Activated CD4-positive, alpha-beta T cell treated with anti-CD3 and anti-CD28 coated beads, Interleukin-2, amount 50 U/mL, for 1 hour (primary cell): ENCODE measurements at regions not wholly inside any gene's neighbourhood (a gene's known extent, or its start where the extent isn't known, plus 50 kb on each side); places are given as distances from the start of the nearest gene placed in this dataset.

Experiments used
- DNase-seq: peaks from one replicate; pipeline ENCODE4 v3.0.0-alpha.2; 2020

GRCh38 chr4:188867796-188868195 lies 728.6 kb downstream of the TRIML1 start:
- no peak for DNase-seq

- no peak for DNase-seq
Measured at GRCh38 chr4:188869581-188869980, 730.3 kb downstream of the TRIML1 start.

- DNase-seq, result no peak
Measured at GRCh38 chr4:188872809-188873208, 733.6 kb downstream of the TRIML1 start.

GRCh38 chr4:188876881-188877280 lies 737.6 kb downstream of the TRIML1 start:
- DNase-seq, result no peak

GRCh38 chr4:188879598-188879997 lies 740.4 kb downstream of the TRIML1 start:
- no peak for DNase-seq

- no peak for DNase-seq
Measured at GRCh38 chr4:188887905-188888304, 748.7 kb downstream of the TRIML1 start.

GRCh38 chr4:188892837-188893236 lies 753.6 kb downstream of the TRIML1 start:
- no peak for DNase-seq

- no peak for DNase-seq
Measured at GRCh38 chr4:188903986-188904385, 764.7 kb downstream of the TRIML1 start.

- DNase-seq, result no peak
Measured at GRCh38 chr4:188904617-188905016, 765.4 kb downstream of the TRIML1 start.

GRCh38 chr4:188905248-188905647 lies 766.0 kb downstream of the TRIML1 start:
- DNase-seq, result no peak

GRCh38 chr4:188911199-188911598 lies 772.0 kb downstream of the TRIML1 start:
- DNase-seq, result no peak

GRCh38 chr4:188911707-188912106 lies 772.5 kb downstream of the TRIML1 start:
- no peak for DNase-seq

GRCh38 chr4:188915175-188915574 lies 775.9 kb downstream of the TRIML1 start:
- DNase-seq, result no peak

GRCh38 chr4:188918787-188919186 lies 779.5 kb downstream of the TRIML1 start:
- no peak for DNase-seq

- no peak for DNase-seq
Measured at GRCh38 chr4:188930822-188931221, 791.6 kb downstream of the TRIML1 start.

- DNase-seq, result no peak
Measured at GRCh38 chr4:188934320-188934962, 795.2 kb downstream of the TRIML1 start.

GRCh38 chr4:188941524-188942119 lies 802.4 kb downstream of the TRIML1 start:
- no peak for DNase-seq

GRCh38 chr4:188942606-188943005 lies 803.4 kb downstream of the TRIML1 start:
- DNase-seq, result no peak

GRCh38 chr4:188949596-188949995 lies 810.4 kb downstream of the TRIML1 start:
- no peak for DNase-seq

- no peak for DNase-seq
Measured at GRCh38 chr4:188955066-188955465, 815.8 kb downstream of the TRIML1 start.

- no peak for DNase-seq
Measured at GRCh38 chr4:188956566-188956965, 817.3 kb downstream of the TRIML1 start.

- no peak for DNase-seq
Measured at GRCh38 chr4:188958346-188958745, 819.1 kb downstream of the TRIML1 start.

- no peak for DNase-seq
Measured at GRCh38 chr4:188959424-188959823, 820.2 kb downstream of the TRIML1 start.

- no peak for DNase-seq
Measured at GRCh38 chr4:188960411-188961093, 821.3 kb downstream of the TRIML1 start.
